ENCODE measurements at regions not wholly inside any gene's neighbourhood (a gene's known extent, or its start where the extent isn't known, plus 50 kb on each side); places are given as distances from the start of the nearest gene placed in this dataset.

- TF ChIP-seq, protein P1, sequence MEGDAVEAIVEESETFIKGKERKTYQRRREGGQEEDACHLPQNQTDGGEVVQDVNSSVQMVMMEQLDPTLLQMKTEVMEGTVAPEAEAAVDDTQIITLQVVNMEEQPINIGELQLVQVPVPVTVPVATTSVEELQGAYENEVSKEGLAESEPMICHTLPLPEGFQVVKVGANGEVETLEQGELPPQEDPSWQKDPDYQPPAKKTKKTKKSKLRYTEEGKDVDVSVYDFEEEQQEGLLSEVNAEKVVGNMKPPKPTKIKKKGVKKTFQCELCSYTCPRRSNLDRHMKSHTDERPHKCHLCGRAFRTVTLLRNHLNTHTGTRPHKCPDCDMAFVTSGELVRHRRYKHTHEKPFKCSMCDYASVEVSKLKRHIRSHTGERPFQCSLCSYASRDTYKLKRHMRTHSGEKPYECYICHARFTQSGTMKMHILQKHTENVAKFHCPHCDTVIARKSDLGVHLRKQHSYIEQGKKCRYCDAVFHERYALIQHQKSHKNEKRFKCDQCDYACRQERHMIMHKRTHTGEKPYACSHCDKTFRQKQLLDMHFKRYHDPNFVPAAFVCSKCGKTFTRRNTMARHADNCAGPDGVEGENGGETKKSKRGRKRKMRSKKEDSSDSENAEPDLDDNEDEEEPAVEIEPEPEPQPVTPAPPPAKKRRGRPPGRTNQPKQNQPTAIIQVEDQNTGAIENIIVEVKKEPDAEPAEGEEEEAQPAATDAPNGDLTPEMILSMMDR (IDR thresholded peaks at IDR 0.05; ENCODE audit: control insufficient read depth, insufficient read depth, low read depth, low read length, missing control alignments): no peak
- DNase-seq (ENCODE audit: low read depth): no peak
- H3K4me3 ChIP-seq (ENCODE audit: control insufficient read depth, low read depth, low read length): no peak overlapping the region
Observed at GRCh38 chr18:30359521-30359920, 683.0 kb downstream of the DSC3 start.

DNA sequence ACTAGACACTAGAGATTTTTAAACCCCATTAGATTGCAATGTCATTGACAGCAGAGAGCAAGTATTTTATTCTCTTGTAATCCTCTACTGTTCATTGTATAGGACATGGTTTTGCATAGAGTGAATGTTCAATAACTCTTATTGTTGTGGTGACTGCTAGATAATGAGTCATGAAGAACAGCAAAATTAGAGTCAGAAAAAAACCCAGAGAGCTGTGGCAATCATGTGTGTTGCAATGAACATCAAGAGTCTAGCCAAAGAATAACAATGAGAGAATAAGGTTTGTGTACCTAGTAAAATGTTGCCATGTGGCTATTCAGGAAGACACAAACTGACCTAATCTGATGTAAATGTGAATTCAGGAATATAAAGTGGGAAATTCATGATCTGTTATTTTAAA, 684.0 kb downstream of the DSC3 start:
- H3K4me3 ChIP-seq (ENCODE audit: control insufficient read depth, low read depth, low read length): no peak overlapping the region
- no peak for DNase-seq (ENCODE audit: low read depth)
- TF ChIP-seq, protein P1 (IDR thresholded peaks at IDR 0.05; ENCODE audit: control insufficient read depth, insufficient read depth, low read depth, low read length, missing control alignments): no peak

GRCh38 chr18:30352551-30353168, 689.9 kb downstream of the DSC3 start:
- TF ChIP-seq, protein P1 (IDR thresholded peaks at IDR 0.05; ENCODE audit: control insufficient read depth, insufficient read depth, low read depth, low read length, missing control alignments): no peak
- H3K4me3 ChIP-seq (ENCODE audit: control insufficient read depth, low read depth, low read length): no peak overlapping the region
- DNase-seq (ENCODE audit: low read depth): no peak

- TF ChIP-seq, protein P1 (IDR thresholded peaks at IDR 0.05; ENCODE audit: control insufficient read depth, insufficient read depth, low read depth, low read length, missing control alignments): no peak
- no peak for DNase-seq (ENCODE audit: low read depth)
- H3K4me3 ChIP-seq (ENCODE audit: control insufficient read depth, low read depth, low read length): no peak overlapping the region
Observed at GRCh38 chr18:30350263-30350662, 692.3 kb downstream of the DSC3 start.

DNA sequence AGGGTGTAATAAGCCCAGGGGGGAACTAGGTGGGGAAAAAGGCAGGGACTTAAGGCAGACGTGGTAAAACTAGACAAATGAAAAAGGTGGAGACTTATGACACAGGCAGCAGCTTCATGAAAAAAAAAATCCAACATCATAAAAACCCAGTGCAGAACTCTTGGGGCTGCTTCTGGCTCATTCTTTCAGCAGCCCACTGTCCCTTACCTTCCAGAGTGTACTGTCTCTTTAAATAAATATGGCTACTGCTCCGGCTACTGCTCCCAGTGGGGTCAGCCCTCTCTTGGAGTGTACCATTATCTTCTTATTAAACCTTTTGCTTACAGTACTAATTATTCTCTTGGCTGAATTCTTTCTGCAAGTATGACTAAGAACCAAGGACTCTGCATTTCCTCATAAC, 699.5 kb downstream of the DSC3 start:
- no peak for DNase-seq (ENCODE audit: low read depth)
- no peak overlapping the region for H3K4me3 ChIP-seq (ENCODE audit: control insufficient read depth, low read depth, low read length)
- TF ChIP-seq, protein P1 (IDR thresholded peaks at IDR 0.05; ENCODE audit: control insufficient read depth, insufficient read depth, low read depth, low read length, missing control alignments): no peak

GRCh38 chr18:30342675-30343074, 699.9 kb downstream of the DSC3 start:
- DNase-seq (ENCODE audit: low read depth): no peak
- no peak overlapping the region for H3K4me3 ChIP-seq (ENCODE audit: control insufficient read depth, low read depth, low read length)
- TF ChIP-seq, protein P1 (IDR thresholded peaks at IDR 0.05; ENCODE audit: control insufficient read depth, insufficient read depth, low read depth, low read length, missing control alignments): no peak
